Lung (tissue), 11 donors: ENCODE measurements at regions not wholly inside any gene's neighbourhood (a gene's known extent, or its start where the extent isn't known, plus 50 kb on each side); places are given as distances from the start of the nearest gene placed in this dataset.

Experiments
- ATAC-seq: fragments of 200-7000 bp; cut with Tn5 transposase; one replicate; pipeline ENCODE4 v1.9.1; 2020; ENCODE audit warnings: moderate number of reproducible peaks; ENCODE audit not compliant: insufficient read depth, low FRiP score
- DNase-seq, 3 donors: peaks; one replicate each; pipeline ENCODE4 v3.0.0-alpha.2; 2013 to 2017
- H3K27ac ChIP-seq, 2 donors: one replicate each; pipeline ENCODE4 v1.5.1; 2013; ENCODE audit warnings: mild to moderate bottlenecking in 2 of 2, moderate library complexity in 2 of 2, control low read depth in 1 of 2, inconsistent platforms in 1 of 2, low read depth in 1 of 2, low read length in 1 of 2
- H3K27me3 ChIP-seq, 3 donors: one replicate each; pipeline ENCODE4 v1.5.1; 2013; ENCODE audit warnings: low read length in 2 of 3; ENCODE audit not compliant: control insufficient read depth in 3 of 3, insufficient read depth in 3 of 3
- H3K36me3 ChIP-seq, 4 donors: one replicate each; pipeline ENCODE4 v1.5.1; 2013; ENCODE audit warnings: low read length in 4 of 4, mild to moderate bottlenecking in 1 of 4, moderate library complexity in 1 of 4; ENCODE audit not compliant: control insufficient read depth in 4 of 4, insufficient read depth in 4 of 4
- H3K4me1 ChIP-seq, 5 donors: one replicate each; pipeline ENCODE4 v1.5.1; 2013; ENCODE audit warnings: low read length in 5 of 5, mild to moderate bottlenecking in 2 of 5, moderate library complexity in 1 of 5; ENCODE audit not compliant: control insufficient read depth in 5 of 5, insufficient read depth in 5 of 5
- H3K4me3 ChIP-seq: one replicate; pipeline ENCODE4 v1.5.1; 2013; ENCODE audit warnings: mild to moderate bottlenecking, control low read depth, moderate library complexity
- H3K9ac ChIP-seq, 2 donors: one replicate each; pipeline ENCODE4 v1.5.1; 2013; ENCODE audit warnings: low read length in 2 of 2, control low read depth in 1 of 2; ENCODE audit not compliant: insufficient read depth in 1 of 2
- H3K9me3 ChIP-seq, 4 donors: one replicate each; pipeline ENCODE4 v1.5.1; 2013; ENCODE audit warnings: low read length in 3 of 4, mild to moderate bottlenecking in 1 of 4, moderate library complexity in 1 of 4; ENCODE audit not compliant: control insufficient read depth in 4 of 4, insufficient read depth in 3 of 4
- CTCF ChIP-seq: IDR thresholded peaks from 2 replicates; pipeline ENCODE4 v1.5.1; 2012; ENCODE audit warnings: mild to moderate bottlenecking; ENCODE audit errors: control extremely low read depth, extremely low read depth
- WGBS, 2 donors: extraction: QIAGEN DNeasy Blood & Tissue Kit; methylation state at CpG; one replicate each; pipeline ENCODE4 v1.1.7; 2013; 5-methylcytosine and 5-hydroxymethylcytosine counted together
- donor health status: control.
- donor health status: control.
- donor health status: Bipolar disorder and iron deficiency.
- donor health status: healthy.
- donor health status: DM: yes; HTN: yes; CAD: no.

- Histone ChIP-seq H3K36me3 (no peaks in the 10 kb centered on the region), H3K9ac (no peak overlapping the region), H3K9me3 (peaks cover 0 to 2% (median 0%) of the 10 kb centered on the region in 4 donors), H3K4me1 (peaks cover 0 to 9% (median 0%) of the 10 kb centered on the region in 5 donors), H3K27ac (no peak overlapping the region), H3K4me3 (no peak overlapping the region), H3K27me3 (no peaks in the 10 kb centered on the region)
- ATAC-seq (no peak), DNase-seq (no peak)
- 58 to 75% methylated on average over 4 of the region's 4 CpGs for WGBS, 2 donors
- no peak for TF ChIP-seq CTCF
Observed at GRCh38 chr5:123835421-123835820, 323.4 kb downstream of the CSNK1G3 start.

- Histone ChIP-seq H3K9ac (no peak overlapping the region), H3K36me3 (no peaks in the 10 kb centered on the region), H3K4me3 (no peak overlapping the region), H3K27me3 (no peaks in the 10 kb centered on the region), H3K27ac (no peak overlapping the region), H3K9me3 (no peaks in the 10 kb centered on the region), H3K4me1 (peaks cover 0 to 3% (median 0%) of the 10 kb centered on the region in 5 donors)
- TF ChIP-seq CTCF, result no peak
- ATAC-seq, result no peak
- DNase-seq, result no peak
- 88 to 92% methylated on average over 2 of the region's 2 CpGs for WGBS, 2 donors
Observed at GRCh38 chr5:123830575-123830974, 318.6 kb downstream of the CSNK1G3 start.

- no peak overlapping the region for H3K4me3 ChIP-seq
- no peak for DNase-seq
- no peaks in the 10 kb centered on the region for H3K36me3 ChIP-seq
- TF ChIP-seq CTCF, result no peak
- no peak overlapping the region for H3K27ac ChIP-seq
- no peaks in the 10 kb centered on the region for H3K27me3 ChIP-seq
- H3K9ac ChIP-seq, result no peak overlapping the region
- WGBS, 2 donors, result 90 to 96% methylated on average over 2 of the region's 2 CpGs
- peaks cover 0 to 2% (median 0%) of the 10 kb centered on the region in 4 donors for H3K9me3 ChIP-seq
- no peaks in the 10 kb centered on the region for H3K4me1 ChIP-seq
- ATAC-seq, result no peak
Observed at GRCh38 chr5:123827811-123828210, 315.8 kb downstream of the CSNK1G3 start.

- TF ChIP-seq CTCF, result no peak
- DNase-seq (no peak), ATAC-seq (no peak)
- Histone ChIP-seq H3K9me3 (no peaks in the 10 kb centered on the region), H3K4me3 (no peak overlapping the region), H3K4me1 (peaks cover 0 to 18% (median 3%) of the 10 kb centered on the region in 5 donors), H3K27me3 (no peaks in the 10 kb centered on the region), H3K36me3 (no peaks in the 10 kb centered on the region), H3K27ac (no peak overlapping the region), H3K9ac (no peak overlapping the region)
- 90 to 92% methylated on average over 4 of the region's 4 CpGs for WGBS, 2 donors
Observed at GRCh38 chr5:123819833-123820232, 307.9 kb downstream of the CSNK1G3 start.
